Lower leg skin (tissue), 3 donors: ENCODE measurements at regions not wholly inside any gene's neighbourhood (a gene's known extent, or its start where the extent isn't known, plus 50 kb on each side); places are given as distances from the start of the nearest gene placed in this dataset.
"Not testable (repeated sequence)": the region's sequence is repeated elsewhere in the genome, so short reads cannot be mapped to it uniquely, and the experiment has no call there.

Source experiments
- CTCF ChIP-seq, 3 donors: fragments of 450-650 bp; IDR thresholded peaks; one replicate each; pipeline ENCODE4 v1.5.1; 2016; ENCODE audit warnings: antibody characterized with exemption in 3 of 3, mild to moderate bottlenecking in 3 of 3, moderate library complexity in 2 of 3
- POLR2A ChIP-seq, 2 donors: fragments of 450-650 bp; IDR thresholded peaks; one replicate each; pipeline ENCODE4 v1.6.1; 2016 to 2017; ENCODE audit warnings: antibody characterized with exemption in 2 of 2, mild to moderate bottlenecking in 1 of 2, moderate library complexity in 1 of 2

GRCh38 chr21:31819692-31820091 is 53.1 kb upstream of the HUNK start:
- not testable (repeated sequence) for TF ChIP-seq CTCF, POLR2A (IDR thresholded peaks at IDR 0.05)
